UCSD-AML1 (cell line): ENCODE measurements at regions not wholly inside any gene's neighbourhood (a gene's known extent, or its start where the extent isn't known, plus 50 kb on each side); places are given as distances from the start of the nearest gene placed in this dataset.
"Not testable (repeated sequence)": the region's sequence is repeated elsewhere in the genome, so short reads cannot be mapped to it uniquely, and the experiment has no call there.

Experiments
- DNase-seq: peaks from one replicate; lab custom pipeline; 2025; ENCODE audit not compliant: unreplicated experiment; lab: John Stamatoyannopoulos, UW

DNA sequence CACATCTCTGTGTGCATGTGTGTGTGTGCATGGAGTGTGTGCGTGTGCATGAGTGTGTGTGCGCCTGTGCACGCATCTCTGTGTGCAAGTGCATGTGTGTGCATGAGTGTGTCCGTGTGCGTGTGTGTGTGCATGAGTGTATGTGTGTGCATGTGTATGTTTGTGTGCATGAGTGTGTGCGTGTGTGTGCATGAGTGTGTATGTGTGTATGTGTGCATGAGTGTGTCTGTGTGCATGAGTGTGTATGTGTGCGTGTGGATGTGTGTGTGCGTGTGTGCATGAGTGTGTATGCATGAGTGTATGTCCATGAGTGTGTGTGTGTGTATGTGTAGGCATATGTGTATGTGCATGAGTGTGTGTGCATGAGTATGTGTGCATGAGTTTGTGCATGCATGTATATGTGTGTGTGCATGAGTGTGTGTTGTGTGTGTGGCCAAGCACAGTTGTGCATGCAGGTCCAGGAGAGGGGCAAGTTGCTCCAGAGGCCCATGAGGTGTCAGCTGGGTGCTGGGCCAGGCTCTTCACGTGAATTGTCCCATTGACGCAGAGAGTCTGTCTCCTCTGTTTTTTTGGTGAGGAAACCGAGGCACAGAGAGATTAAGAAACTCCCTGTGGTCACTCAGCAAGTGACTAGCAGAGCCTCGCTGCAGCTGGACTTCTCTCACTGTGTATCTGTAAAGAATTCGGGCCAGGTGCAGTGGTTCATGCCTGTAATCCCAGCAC, 75.5 kb downstream of the ASB1 start:
- DNase-seq: no peak

DNA sequence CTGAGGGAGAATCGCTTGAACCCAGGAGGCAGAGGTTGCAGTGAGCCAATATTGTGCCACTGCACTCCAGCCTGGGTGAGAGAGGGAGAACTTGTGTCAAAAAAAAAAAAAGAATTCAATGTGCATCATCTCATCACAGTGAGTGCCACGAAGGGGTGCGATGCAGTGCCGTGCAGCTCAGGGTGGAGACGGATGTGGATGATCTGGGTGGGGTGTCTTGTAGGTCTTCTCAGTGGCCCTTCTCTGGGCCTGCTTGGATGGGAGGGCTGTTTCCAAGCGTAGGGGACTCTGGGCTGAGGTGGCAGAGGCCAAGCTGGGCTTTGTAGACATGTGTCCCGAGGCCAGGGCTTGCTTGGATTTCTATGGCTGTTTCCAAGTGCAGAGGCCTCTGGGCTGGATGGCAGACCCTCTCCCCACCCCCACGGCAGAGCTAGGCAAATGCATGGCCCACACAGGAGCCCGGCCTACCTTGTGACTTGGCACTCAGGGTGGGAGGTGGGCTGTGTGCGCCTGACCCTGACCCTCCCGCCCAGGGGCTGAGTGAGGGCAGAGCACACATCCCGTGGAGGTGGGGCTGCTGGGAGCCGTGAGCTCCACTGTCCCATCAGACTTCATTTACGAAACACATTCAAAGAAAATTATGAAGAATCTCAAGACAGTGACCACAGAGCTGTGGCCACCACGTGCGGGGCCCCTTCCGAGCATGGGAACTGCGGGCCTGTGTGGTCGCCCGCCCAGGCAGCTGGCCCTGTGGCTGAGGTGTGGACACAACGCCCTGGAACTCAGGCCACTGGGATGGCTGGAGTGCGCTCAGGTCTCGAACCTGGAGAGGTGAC, 76.4 kb downstream of the ASB1 start:
- DNase-seq: no peak

GRCh38 chr2:238504181-238504931, 77.6 kb downstream of the ASB1 start:
- no peak for DNase-seq

- no peak for DNase-seq
Observed at GRCh38 chr2:238505119-238505891, 78.6 kb downstream of the ASB1 start.

DNA sequence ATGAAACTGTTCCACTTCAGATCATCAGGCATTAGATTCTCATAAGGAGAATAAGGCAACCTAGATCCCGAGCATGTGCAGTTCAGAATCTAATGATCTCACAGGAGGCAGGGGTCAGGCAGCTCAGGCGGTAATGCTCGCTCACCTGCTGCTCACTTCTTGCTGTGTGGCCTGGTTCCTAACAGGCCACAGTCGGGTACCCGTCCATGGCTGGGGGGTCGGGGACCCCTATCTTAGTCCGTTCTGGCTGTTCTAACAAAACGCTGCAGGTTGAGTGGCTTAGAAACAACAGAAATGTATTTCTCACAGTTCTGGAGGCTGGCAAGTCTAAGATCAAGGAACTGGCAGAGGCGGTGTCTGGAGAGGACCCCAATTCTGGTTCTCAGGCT, 79.2 kb downstream of the ASB1 start:
- DNase-seq: no peak

GRCh38 chr2:238506371-238507068, 79.8 kb downstream of the ASB1 start:
- no peak for DNase-seq

DNA sequence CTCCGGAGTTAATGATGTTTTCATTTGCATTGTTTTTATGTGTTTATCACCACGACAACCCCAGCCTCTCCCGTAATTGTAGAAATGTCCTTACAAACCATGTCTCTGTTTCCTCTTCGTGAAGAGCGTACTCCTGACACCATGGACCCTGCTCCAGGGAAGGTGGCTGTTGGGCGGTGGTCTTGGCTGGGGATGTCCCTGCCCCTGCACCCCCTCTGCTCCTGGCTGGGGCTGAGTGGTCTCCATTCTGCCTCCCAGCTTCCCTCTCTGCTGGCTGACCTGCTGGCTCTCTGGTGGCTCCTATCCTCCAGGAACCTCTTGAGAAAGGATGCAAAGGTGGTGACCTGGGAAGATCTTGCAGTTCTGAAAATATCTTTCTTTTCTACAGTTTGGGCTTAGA, 81.1 kb downstream of the ASB1 start:
- no peak for DNase-seq

DNA sequence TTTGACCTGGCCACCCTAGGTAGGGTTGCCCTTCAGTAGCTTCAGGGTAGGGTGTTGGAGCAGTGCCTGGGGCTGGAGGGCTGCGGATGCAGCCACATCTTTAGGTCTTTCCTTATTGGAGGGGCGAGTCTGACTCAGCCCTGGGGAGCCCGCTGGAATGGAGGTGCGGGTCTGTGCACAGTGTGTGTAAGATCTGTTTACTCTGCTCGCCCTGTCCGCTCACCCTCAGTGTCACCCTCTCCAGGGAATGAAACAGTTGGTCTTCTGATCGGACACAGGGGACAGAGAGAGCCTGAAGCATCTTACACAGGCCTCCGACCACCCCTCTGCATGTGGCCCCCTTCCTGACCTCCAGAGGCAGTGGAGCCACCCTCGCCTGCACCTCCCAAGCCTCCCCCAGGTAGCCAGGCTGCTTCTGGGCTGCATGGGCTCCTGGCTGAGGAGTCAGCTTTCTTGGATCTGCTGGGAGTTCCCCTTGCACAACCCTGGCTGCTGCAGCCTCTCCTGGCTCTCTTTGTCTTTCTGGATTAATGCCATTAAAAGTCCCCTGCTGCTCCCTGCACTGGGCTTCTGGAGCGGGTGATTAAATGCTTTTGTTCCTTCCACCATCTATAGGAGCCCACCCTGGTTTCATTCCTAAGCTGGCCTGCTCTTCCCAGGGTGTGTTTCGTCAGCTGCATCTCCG, 82.6 kb downstream of the ASB1 start:
- DNase-seq: no peak

- DNase-seq: no peak
Observed at GRCh38 chr2:238509903-238510302, 83.2 kb downstream of the ASB1 start.

DNA sequence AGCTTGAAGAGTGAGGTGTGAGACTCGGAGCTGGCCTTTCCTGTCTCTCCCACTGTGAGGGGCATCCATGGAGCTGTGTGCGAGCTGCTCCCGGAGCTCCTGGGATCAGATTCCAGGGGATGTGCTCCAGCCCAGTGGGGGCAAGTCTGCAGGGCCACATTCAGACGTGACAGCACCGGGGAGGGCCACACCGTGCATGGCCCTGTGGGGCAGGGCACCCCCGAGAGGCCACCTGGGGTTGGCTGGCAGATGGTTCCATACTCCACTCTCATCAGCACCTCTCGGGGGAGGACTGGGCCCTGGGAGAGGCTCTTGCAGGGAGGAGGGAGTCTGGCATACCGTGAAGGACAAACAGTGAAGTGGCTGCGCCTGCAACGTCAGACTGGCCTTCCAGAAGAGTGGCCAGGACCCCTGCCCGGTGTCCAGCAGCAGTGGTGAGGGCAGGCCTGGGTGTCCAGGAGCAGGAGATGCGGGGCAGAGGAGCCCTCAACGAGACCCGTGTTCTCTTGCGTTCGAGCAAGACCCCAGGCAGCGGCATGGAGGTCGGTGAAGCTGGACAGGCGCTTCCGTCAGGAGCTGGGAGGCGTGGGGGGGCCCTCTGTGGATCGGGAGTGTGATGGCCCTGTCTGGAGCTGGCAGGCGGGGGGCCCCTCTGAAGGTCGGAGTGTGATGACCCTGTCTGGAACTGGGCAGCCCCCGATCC, 84.3 kb downstream of the ASB1 start:
- no peak for DNase-seq

DNA sequence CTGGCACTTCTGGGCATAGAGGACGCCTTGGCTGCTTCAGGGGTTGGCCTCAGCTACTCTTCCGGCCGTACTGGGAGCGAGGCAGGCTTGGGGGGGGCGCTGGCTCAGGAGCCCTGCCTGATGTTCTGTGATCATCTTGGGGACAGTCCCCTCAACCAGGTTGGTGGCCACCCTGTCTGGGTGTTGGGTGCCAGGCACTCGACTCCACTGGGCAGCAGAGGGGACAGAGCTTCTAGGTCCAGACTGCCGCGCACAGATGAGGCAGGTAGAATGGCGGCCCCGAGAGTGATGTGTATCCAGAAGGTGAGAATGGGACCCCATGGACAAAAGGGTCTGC, 84.9 kb downstream of the ASB1 start:
- no peak for DNase-seq

DNA sequence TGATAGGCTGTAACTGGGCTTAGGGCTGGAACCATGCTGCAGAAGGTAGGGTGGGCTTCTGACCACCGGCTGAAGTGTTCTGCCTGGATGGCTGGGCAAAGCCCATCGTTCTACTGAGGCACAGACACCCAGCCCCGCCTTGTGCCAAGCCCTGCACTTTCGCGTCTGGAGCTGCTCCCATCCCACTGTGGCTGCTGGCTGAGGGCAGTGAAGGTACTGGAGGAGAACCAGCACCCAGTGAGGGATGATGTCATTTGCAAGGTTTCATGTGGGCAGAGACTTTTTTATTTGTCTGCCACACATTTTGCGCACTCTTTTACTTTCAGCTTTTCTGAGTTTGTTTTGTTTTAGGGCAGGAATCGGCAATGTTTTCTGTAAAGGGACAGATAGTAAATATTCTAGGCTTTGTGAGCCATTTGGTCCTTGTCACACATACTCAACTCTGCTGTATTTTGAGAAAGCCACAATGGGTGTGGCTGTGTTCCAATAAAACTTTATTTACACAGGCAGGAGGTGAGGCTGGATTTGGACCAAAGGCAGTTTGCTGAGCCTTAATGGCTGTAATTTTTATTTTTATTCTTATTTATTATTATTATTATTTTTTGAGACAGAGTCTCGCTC, 85.6 kb downstream of the ASB1 start:
- DNase-seq: no peak

DNA sequence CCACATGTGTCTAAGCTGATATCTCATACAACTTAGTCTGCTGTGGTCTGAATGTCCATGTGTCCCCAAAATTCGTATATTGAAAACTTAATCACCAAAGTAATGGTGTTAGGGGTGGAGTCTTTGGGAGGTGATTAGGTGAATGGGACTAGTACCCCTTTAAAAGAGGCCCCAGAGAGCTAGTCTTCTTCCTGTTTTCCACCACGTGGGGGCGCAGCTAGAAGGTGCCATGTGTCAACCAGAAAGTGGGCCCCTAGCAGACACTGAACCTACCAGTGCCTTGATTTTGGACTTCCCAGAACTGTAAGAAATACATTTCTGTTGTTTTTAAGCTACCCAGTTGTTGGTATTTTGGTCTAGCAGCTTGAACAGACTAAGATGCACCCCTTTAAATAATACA, 86.6 kb downstream of the ASB1 start:
- DNase-seq: peak; percentile 27

DNA sequence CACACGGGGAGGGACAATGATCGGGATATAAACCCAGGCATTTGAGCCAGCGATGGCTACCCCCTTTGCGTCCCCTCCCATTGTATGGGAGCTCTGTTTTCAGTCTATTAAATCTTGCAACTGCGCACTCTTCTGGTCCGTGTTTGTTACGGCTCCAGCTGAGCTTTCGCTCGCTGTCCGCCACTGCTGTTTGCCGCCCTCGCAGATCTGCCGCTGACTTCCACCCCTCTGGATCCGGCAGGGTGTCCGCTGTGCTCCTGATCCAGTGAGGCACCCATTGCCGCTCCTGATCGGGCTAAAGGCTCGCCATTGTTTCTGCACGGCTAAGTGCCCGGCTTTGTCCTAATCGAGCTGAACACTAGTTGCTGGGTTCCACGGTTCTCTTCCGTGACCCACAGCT, 87.3 kb downstream of the ASB1 start:
- not testable (repeated sequence) for DNase-seq

- no peak for DNase-seq
Observed at GRCh38 chr2:238515377-238515776, 88.7 kb downstream of the ASB1 start.

DNA sequence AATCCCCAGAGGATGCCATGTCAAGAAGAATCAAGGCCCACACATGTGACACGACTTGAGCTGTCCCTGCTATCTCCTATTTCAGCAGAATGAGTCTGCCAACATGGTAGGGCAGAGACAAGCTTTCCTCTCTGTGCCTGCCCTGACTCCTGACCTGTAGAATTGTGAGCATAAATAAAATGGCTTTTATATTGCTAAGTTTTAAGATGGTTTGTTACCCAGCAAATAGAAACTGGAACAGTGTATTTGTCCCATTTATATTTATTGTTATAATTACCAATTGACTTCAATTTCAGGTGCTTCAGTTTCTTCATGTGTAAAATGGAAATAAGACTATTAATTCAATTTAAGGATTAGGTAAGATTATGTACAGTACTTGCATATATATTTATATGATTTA, 90.5 kb downstream of the ASB1 start:
- DNase-seq: no peak

DNA sequence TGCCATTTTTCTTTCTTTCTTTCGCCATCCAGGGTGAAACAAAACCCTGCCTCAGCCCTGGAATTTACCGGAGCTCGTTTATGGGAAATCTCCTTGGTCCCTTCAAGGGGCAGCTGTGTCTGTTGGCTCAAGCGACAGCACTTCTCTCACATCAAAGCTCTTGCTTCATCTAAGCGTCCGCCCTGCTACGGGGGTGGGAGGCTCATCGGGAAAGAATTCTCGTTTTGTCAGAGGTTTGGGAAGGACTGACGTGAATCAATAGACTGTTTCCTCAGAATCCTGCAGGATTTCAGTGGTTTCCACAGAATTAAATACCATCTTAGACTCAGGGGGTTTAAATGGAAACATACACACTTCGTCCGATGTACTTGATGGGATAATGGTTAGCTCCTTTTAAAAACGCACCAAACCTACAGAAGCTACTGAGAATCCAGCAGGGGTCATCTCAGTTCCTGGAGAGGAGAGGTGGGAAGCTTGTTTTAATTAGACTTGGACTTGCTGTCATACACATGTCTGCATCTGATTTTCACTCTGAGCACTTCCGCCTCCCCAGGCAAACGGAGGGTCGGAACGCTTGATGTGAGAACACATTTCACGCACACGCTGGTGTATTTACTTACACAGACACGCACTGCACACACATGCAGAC, 91.6 kb downstream of the ASB1 start:
- no peak for DNase-seq

GRCh38 chr2:238518821-238519186, 92.1 kb downstream of the ASB1 start:
- DNase-seq: no peak
